WERI-Rb-1 (cell line): ENCODE measurements at regions not wholly inside any gene's neighbourhood (a gene's known extent, or its start where the extent isn't known, plus 50 kb on each side); places are given as distances from the start of the nearest gene placed in this dataset.

Experiments
- DNase-seq: peaks from one replicate; pipeline ENCODE4 v3.0.0-alpha.2; 2020
- H3K27ac ChIP-seq: fragments of 250-450 bp; sonication (Bioruptor Pico); 2 replicates; pipeline ENCODE4 v1.5.1; 2020; ENCODE audit warnings: mild to moderate bottlenecking, moderate library complexity
- H3K27me3 ChIP-seq: fragments of 250-450 bp; sonication (Bioruptor Pico); 2 replicates; pipeline ENCODE4 v1.5.1; 2021; ENCODE audit warnings: mild to moderate bottlenecking, low read depth, moderate library complexity; ENCODE audit not compliant: insufficient read depth, severe bottlenecking
- H3K36me3 ChIP-seq: fragments of 250-450 bp; sonication (Bioruptor Pico); 2 replicates; pipeline ENCODE4 v1.5.1; 2020; ENCODE audit warnings: mild to moderate bottlenecking, moderate library complexity
- H3K4me3 ChIP-seq: 2 replicates; pipeline ENCODE4 v1.5.1; 2011; ENCODE audit warnings: low read depth, mild to moderate bottlenecking, control low read depth, low read length
- H3K9me3 ChIP-seq: fragments of 250-450 bp; sonication (Bioruptor Pico); 2 replicates; pipeline ENCODE4 v1.5.1; 2021; ENCODE audit warnings: mild to moderate bottlenecking, moderate library complexity; ENCODE audit not compliant: severe bottlenecking
- TF ChIP-seq, protein P1 (sequence below): IDR thresholded peaks from 2 replicates; pipeline ENCODE4 v1.5.1; 2011; ENCODE audit warnings: low read depth, mild to moderate bottlenecking, control low read depth, inconsistent platforms, low read length

DNA sequence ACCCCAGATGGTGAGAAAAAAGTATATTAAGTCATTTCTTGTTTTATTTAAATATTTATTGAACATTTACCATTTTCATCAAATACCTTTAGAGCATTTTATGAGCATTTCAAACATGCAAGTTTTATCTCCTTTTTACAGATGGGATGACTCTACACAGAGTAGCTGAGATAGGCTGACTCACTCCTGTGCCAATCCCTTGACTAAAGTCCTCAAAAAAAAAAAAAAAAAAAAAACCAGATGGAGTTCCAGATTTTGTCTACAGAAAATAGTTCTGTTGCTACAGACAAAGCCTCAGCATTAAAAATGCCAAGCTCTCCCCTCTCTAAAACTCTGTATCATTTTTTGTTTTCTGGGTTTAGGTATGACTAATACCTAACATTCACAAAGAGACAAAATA, 303.0 kb upstream of the PLD5 start:
- Histone ChIP-seq H3K36me3 (no peaks in the 10 kb centered on the region), H3K4me3 (no peak overlapping the region), H3K27ac (no peak overlapping the region), H3K27me3 (no peaks in the 10 kb centered on the region), H3K9me3 (no peaks in the 10 kb centered on the region)
- no peak for DNase-seq
- TF ChIP-seq, protein P1, sequence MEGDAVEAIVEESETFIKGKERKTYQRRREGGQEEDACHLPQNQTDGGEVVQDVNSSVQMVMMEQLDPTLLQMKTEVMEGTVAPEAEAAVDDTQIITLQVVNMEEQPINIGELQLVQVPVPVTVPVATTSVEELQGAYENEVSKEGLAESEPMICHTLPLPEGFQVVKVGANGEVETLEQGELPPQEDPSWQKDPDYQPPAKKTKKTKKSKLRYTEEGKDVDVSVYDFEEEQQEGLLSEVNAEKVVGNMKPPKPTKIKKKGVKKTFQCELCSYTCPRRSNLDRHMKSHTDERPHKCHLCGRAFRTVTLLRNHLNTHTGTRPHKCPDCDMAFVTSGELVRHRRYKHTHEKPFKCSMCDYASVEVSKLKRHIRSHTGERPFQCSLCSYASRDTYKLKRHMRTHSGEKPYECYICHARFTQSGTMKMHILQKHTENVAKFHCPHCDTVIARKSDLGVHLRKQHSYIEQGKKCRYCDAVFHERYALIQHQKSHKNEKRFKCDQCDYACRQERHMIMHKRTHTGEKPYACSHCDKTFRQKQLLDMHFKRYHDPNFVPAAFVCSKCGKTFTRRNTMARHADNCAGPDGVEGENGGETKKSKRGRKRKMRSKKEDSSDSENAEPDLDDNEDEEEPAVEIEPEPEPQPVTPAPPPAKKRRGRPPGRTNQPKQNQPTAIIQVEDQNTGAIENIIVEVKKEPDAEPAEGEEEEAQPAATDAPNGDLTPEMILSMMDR = no peak

DNA sequence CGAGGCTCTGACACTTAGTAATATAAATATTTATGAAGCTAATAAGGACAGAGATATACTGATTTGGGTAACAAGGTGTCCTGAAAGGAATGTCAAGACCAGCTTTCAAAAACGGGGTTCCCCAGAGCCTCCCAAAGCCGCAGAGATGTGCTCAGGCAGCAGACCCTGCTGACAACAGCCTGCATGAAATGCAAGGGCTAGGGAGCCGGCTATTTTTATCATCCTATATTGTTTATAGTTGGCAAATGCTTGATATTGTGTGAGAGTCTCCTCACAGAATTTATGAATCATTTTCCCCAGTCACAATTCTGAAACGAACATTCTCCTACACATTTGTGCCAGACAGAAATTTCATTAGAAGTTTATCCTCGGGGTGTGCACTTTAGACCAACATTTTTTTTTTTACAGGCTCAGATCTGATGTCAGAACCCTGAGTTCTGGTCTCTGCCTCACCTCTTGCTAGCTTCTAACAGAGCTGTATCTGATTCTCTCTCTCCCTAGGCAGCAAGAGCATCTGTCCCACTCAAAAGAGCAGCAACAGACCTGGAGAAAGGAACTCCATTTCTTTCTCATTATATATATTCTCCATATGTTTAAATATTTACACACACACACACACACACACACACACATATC, 302.3 kb upstream of the PLD5 start:
- Histone ChIP-seq H3K9me3 (no peaks in the 10 kb centered on the region), H3K27me3 (no peaks in the 10 kb centered on the region), H3K27ac (no peak overlapping the region), H3K36me3 (no peaks in the 10 kb centered on the region), H3K4me3 (no peak overlapping the region)
- no peak for DNase-seq
- TF ChIP-seq, protein P1 = no peak

DNA sequence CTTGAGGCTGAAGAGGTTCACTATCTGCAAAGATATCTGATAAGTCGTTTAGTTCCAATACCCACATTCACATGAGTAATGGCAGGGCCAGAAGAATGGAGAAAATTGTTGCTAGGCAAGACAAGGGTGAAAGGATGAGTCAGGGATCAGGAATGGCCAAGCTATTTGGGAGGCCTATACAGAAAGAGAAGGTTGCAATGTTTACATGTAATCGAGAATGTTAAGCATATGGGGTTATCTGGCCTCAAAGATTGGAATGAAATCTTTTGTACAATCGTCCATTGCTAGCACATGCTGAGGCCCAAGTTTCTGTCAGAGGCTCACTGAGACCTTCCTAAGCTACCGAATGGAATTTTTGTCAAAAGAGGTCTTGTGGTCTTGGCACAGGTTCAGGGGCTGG, 299.9 kb upstream of the PLD5 start:
- Histone ChIP-seq H3K27ac (no peak overlapping the region), H3K9me3 (no peaks in the 10 kb centered on the region), H3K36me3 (no peaks in the 10 kb centered on the region), H3K4me3 (no peak overlapping the region), H3K27me3 (no peaks in the 10 kb centered on the region)
- DNase-seq = no peak
- TF ChIP-seq, protein P1 = no peak

DNA sequence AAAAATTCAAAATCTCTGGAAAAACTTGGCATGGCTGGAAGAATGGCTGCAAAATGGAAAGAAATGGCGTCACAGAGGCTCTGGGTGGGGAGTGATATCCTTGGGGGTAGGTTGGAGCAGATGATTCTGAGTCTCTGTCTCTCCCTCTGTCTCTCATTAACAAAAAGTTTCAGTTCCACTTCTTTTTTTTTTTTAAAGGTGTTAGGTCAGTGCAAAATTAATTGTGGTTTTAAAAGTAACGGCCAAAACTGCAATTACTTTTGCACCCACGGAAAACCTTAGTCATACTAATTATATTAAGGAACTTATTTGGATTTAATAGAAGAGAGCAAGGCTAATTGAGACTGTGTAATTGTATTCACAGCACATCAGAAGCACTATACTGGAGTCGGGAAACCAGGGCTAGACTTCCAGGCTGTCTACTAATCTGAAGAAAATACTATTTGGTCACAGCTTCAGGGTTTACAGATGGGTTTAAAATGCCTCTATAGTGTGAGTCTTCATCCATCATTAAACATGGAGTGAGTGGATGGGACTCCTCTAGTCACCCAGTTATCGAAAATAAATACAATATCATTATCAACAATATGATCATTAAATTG, 289.1 kb upstream of the PLD5 start:
- Histone ChIP-seq H3K36me3 (no peaks in the 10 kb centered on the region), H3K4me3 (no peak overlapping the region), H3K9me3 (no peaks in the 10 kb centered on the region), H3K27ac (no peak overlapping the region), H3K27me3 (no peaks in the 10 kb centered on the region)
- TF ChIP-seq, protein P1 = no peak
- no peak for DNase-seq

DNA sequence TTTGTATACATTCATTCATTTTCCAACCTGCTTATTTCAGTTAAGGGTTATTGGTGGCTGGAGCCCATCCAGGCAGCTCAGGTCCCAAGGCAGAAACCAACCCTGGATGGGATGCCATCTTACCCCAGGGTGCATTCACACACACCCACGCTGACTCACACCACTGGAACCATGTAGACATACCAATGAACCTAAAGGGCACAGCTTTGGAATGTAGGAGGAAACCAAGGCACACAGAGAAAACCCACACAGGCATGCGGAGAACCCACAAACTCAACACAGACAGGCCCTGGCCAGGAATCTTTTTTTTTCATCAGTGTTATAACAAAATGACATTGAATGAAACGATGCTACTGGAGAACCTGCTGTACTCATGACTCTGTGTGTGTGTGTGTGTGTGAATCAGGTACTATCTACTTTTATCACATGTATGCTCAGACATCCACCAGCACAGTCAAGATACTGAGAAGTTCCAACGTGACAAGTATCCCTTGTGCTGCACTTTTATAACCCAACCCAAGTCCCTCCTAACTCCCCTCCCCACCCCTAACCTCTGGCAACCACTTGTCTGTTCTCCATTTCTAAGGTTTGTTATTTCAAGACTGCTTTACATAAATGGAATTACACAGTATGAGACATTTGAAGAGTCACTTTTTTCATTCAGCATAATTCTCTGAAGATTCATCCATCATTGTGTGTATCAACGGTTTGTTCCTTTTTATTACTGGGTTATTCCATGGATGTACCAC, 286.8 kb upstream of the PLD5 start:
- DNase-seq = no peak
- H3K36me3 ChIP-seq = no peaks in the 10 kb centered on the region
- H3K9me3 ChIP-seq = no peaks in the 10 kb centered on the region
- no peak overlapping the region for H3K27ac ChIP-seq
- H3K27me3 ChIP-seq = no peaks in the 10 kb centered on the region
- H3K4me3 ChIP-seq = no peak overlapping the region
- TF ChIP-seq, protein P1 = no peak
